DND-41 (cell line): ENCODE measurements at regions not wholly inside any gene's neighbourhood (a gene's known extent, or its start where the extent isn't known, plus 50 kb on each side); places are given as distances from the start of the nearest gene placed in this dataset.

Experiments
- ATAC-seq: fragments of 200-7000 bp; cut with Tn5 transposase; 3 replicates; pipeline ENCODE4 v1.9.1; 2021; ENCODE audit warnings: low read depth; ENCODE audit not compliant: insufficient read depth
- DNase-seq: peaks from one replicate; pipeline ENCODE4 v3.0.0-alpha.2; 2020
- H2AFZ ChIP-seq: 2 replicates; pipeline ENCODE4 v1.6.0; 2012; ENCODE audit warnings: low read depth, low read length
- H3K27ac ChIP-seq: 2 replicates; pipeline ENCODE4 v1.5.1; 2012; ENCODE audit warnings: low read length, inconsistent platforms
- H3K27me3 ChIP-seq: fragments of 200-600 bp; sonication (generic); 2 replicates; pipeline ENCODE4 v1.6.0; 2012; ENCODE audit warnings: low read length, mild to moderate bottlenecking, inconsistent platforms; ENCODE audit not compliant: insufficient read depth, poor library complexity
- H3K36me3 ChIP-seq: 2 replicates; pipeline ENCODE4 v1.5.1; 2012; ENCODE audit warnings: low read length, inconsistent platforms; ENCODE audit not compliant: insufficient read depth
- H3K4me1 ChIP-seq: 2 replicates; pipeline ENCODE4 v1.5.1; 2012; ENCODE audit warnings: mild to moderate bottlenecking, low read length; ENCODE audit not compliant: insufficient read depth
- H3K4me2 ChIP-seq: 2 replicates; pipeline ENCODE4 v1.6.0; 2012; ENCODE audit warnings: mild to moderate bottlenecking, moderate library complexity, low read length, inconsistent platforms; ENCODE audit not compliant: insufficient read depth
- H3K4me3 ChIP-seq, 2 experiments: fragments of 200-600 bp in 1 of 2; shearing (Covaris generic) in 1 of 2; 2 replicates each; pipeline ENCODE4 v1.5.1; 2012 to 2016; ENCODE audit warnings: inconsistent platforms in 2 of 2, low read length in 2 of 2, mild to moderate bottlenecking in 2 of 2, low read depth in 1 of 2, moderate library complexity in 1 of 2
- H3K79me2 ChIP-seq: 2 replicates; pipeline ENCODE4 v1.6.0; 2012; ENCODE audit warnings: low read length, inconsistent platforms; ENCODE audit not compliant: insufficient read depth
- H3K9ac ChIP-seq: 2 replicates; pipeline ENCODE4 v1.6.0; 2012; ENCODE audit warnings: low read depth, mild to moderate bottlenecking, inconsistent platforms, low read length, moderate library complexity
- H3K9me3 ChIP-seq: 2 replicates; pipeline ENCODE4 v1.5.1; 2012; ENCODE audit warnings: low read length, moderate library complexity, mild to moderate bottlenecking, inconsistent platforms; ENCODE audit not compliant: insufficient read depth, severe bottlenecking
- H4K20me1 ChIP-seq: 2 replicates; pipeline ENCODE4 v1.6.0; 2012; ENCODE audit warnings: low read length; ENCODE audit not compliant: insufficient read depth
- CTCF ChIP-seq: IDR thresholded peaks from 2 replicates; pipeline ENCODE4 v1.5.1; 2012; ENCODE audit warnings: borderline replicate concordance, low read length, moderate library complexity, mild to moderate bottlenecking; ENCODE audit not compliant: poor library complexity, severe bottlenecking; ENCODE audit errors: extremely low read depth
- EZH2 ChIP-seq: IDR thresholded peaks from 3 replicates; pipeline ENCODE4 v1.6.1; 2012; ENCODE audit warnings: borderline replicate concordance, low read depth, mild to moderate bottlenecking, moderate library complexity, low read length, inconsistent platforms; ENCODE audit not compliant: severe bottlenecking

GRCh38 chr11:122019908-122020694 is 95.9 kb downstream of the BLID start:
- Histone ChIP-seq H2AFZ (no peak overlapping the region), H3K4me2 (no peak overlapping the region), H3K36me3 (no peaks in the 10 kb centered on the region), H3K4me3 (no peak overlapping the region), H3K27me3 (no peaks in the 10 kb centered on the region), H3K79me2 (no peaks in the 10 kb centered on the region), H3K27ac (no peak overlapping the region), H4K20me1 (no peaks in the 10 kb centered on the region), H3K4me1 (no peaks in the 10 kb centered on the region), H3K9me3 (no peaks in the 10 kb centered on the region), H3K9ac (no peak overlapping the region)
- TF ChIP-seq EZH2 (no peak), CTCF (no peak)
- DNase-seq (no peak), ATAC-seq (no peak)

GRCh38 chr11:122007601-122008071 is 108.4 kb downstream of the BLID start:
- no peaks in the 10 kb centered on the region for H3K27me3 ChIP-seq
- DNase-seq (no peak), ATAC-seq (no peak)
- no peak overlapping the region for H3K4me2 ChIP-seq
- H3K4me3 ChIP-seq = no peak overlapping the region
- H2AFZ ChIP-seq = no peak overlapping the region
- H3K79me2 ChIP-seq = no peaks in the 10 kb centered on the region
- no peak overlapping the region for H3K9ac ChIP-seq
- H3K27ac ChIP-seq = no peak overlapping the region
- no peak for TF ChIP-seq EZH2
- no peak for TF ChIP-seq CTCF
- H3K36me3 ChIP-seq = no peaks in the 10 kb centered on the region
- H3K4me1 ChIP-seq = no peaks in the 10 kb centered on the region
- H4K20me1 ChIP-seq = no peaks in the 10 kb centered on the region
- no peaks in the 10 kb centered on the region for H3K9me3 ChIP-seq

GRCh38 chr11:122004446-122004845 is 111.6 kb downstream of the BLID start:
- Histone ChIP-seq H3K27ac (no peak overlapping the region), H3K9ac (no peak overlapping the region), H3K4me1 (no peaks in the 10 kb centered on the region), H3K4me3 (no peak overlapping the region), H4K20me1 (no peaks in the 10 kb centered on the region), H3K36me3 (no peaks in the 10 kb centered on the region), H3K27me3 (no peaks in the 10 kb centered on the region), H2AFZ (no peak overlapping the region), H3K79me2 (no peaks in the 10 kb centered on the region), H3K9me3 (no peaks in the 10 kb centered on the region), H3K4me2 (no peak overlapping the region)
- DNase-seq (no peak), ATAC-seq (no peak)
- TF ChIP-seq CTCF (no peak), EZH2 (no peak)
